Ovary (tissue), 3 donors: ENCODE measurements at regions not wholly inside any gene's neighbourhood (a gene's known extent, or its start where the extent isn't known, plus 50 kb on each side); places are given as distances from the start of the nearest gene placed in this dataset.

Source experiments
- POLR2A ChIP-seq: fragments of 450-650 bp; IDR thresholded peaks from one replicate; pipeline ENCODE4 v1.6.1; 2017; ENCODE audit warnings: antibody characterized with exemption, mild to moderate bottlenecking, moderate library complexity
- TF ChIP-seq, protein P1 (sequence below), 3 donors: fragments of 450-650 bp in 2 of 3; fragments of 200-600 bp in 1 of 3; IDR thresholded peaks; one replicate each; pipeline versions ENCODE4 v1.5.1 to v1.8.0; 2016 to 2022; ENCODE audit warnings: antibody characterized with exemption in 3 of 3, mild to moderate bottlenecking in 1 of 3
- donor health status: DM: no; HTN: no; CAD: no.

GRCh38 chr2:176961775-176962619 lies 250.6 kb upstream of the HNRNPA3 start:
- TF ChIP-seq POLR2A: no peak
- TF ChIP-seq, protein P1, sequence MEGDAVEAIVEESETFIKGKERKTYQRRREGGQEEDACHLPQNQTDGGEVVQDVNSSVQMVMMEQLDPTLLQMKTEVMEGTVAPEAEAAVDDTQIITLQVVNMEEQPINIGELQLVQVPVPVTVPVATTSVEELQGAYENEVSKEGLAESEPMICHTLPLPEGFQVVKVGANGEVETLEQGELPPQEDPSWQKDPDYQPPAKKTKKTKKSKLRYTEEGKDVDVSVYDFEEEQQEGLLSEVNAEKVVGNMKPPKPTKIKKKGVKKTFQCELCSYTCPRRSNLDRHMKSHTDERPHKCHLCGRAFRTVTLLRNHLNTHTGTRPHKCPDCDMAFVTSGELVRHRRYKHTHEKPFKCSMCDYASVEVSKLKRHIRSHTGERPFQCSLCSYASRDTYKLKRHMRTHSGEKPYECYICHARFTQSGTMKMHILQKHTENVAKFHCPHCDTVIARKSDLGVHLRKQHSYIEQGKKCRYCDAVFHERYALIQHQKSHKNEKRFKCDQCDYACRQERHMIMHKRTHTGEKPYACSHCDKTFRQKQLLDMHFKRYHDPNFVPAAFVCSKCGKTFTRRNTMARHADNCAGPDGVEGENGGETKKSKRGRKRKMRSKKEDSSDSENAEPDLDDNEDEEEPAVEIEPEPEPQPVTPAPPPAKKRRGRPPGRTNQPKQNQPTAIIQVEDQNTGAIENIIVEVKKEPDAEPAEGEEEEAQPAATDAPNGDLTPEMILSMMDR (IDR thresholded peaks at IDR 0.05): no peak
